HepG2 (cell line): ENCODE measurements at regions not wholly inside any gene's neighbourhood (a gene's known extent, or its start where the extent isn't known, plus 50 kb on each side); places are given as distances from the start of the nearest gene placed in this dataset.

Experiments used
- ATAC-seq: fragments of 200-7000 bp; cut with Tn5 transposase; 3 replicates; pipeline ENCODE4 v1.9.1; 2020; ENCODE audit warnings: mild to moderate bottlenecking, moderate library complexity
- BruUV-seq: library from RNA; stranded (reverse); fragments of 400-500 nt; replicated peaks from 2 replicates; lab custom pipeline; 2021; lab: Mats Ljungman, UMichigan
- CTCF ChIA-PET: fragments of 300-600 bp; formaldehyde crosslinking; extraction: SDS; loops from one replicate; lab custom pipeline; 2021; ENCODE audit warnings: low total read pairs, inconsistent platforms, low intra/inter-chr PET ratio; lab: Yijun Ruan, JAX
- POLR2A ChIA-PET: fragments of 350-600 bp; sonication (Branson Sonifier 250); formaldehyde crosslinking; loops from one replicate; lab custom pipeline; 2020; ENCODE audit warnings: antibody characterized with exemption, inconsistent platforms; lab: Yijun Ruan, JAX
- DNase-seq: peaks from one replicate; pipeline ENCODE4 v3.0.0-alpha.2; 2015; ENCODE audit warnings: low spot score
- FAIRE-seq: peaks from 3 replicates; lab custom pipeline; 2011; peaks lifted over from hg19 to GRCh38; lab: Jason Lieb, UNC
- H2AFZ ChIP-seq: one replicate; pipeline ENCODE4 v1.6.1; 2011; ENCODE audit warnings: low read length, inconsistent platforms
- H3K27ac ChIP-seq: fragments of 300-600 bp; 3 replicates; pipeline ENCODE4 v1.8.0; 2011; ENCODE audit warnings: mixed run types, mild to moderate bottlenecking, mixed read lengths, low read length, inconsistent platforms; ENCODE audit not compliant: insufficient read depth; ENCODE audit errors: extremely low read length
- H3K27me3 ChIP-seq, 2 experiments: fragments of 200-600 bp in 1 of 2; 2 replicates in 1 of 2; 3 replicates in 1 of 2; pipeline versions ENCODE4 v1.6.0 to v1.8.0; 2011; ENCODE audit warnings: low read length in 2 of 2, mild to moderate bottlenecking in 2 of 2, moderate library complexity in 2 of 2, inconsistent platforms in 1 of 2; ENCODE audit not compliant: insufficient read depth in 2 of 2, control insufficient read depth in 1 of 2
- H3K36me3 ChIP-seq, 2 experiments: fragments of 200-600 bp in 1 of 2; replicated peaks in 1 of 2; 2 replicates in 1 of 2; 3 replicates in 1 of 2; pipeline versions ENCODE4 v1.5.1 to v1.8.0; 2011; ENCODE audit warnings: low read length in 2 of 2, inconsistent platforms in 1 of 2; ENCODE audit not compliant: insufficient read depth in 2 of 2, control insufficient read depth in 1 of 2
- H3K4me1 ChIP-seq: 2 replicates; pipeline ENCODE4 v1.5.1; 2012; ENCODE audit warnings: low read length, inconsistent platforms; ENCODE audit not compliant: insufficient read depth
- H3K4me2 ChIP-seq: 2 replicates; pipeline ENCODE4 v1.6.0; 2011; ENCODE audit warnings: low read depth, low read length, inconsistent platforms
- H3K4me3 ChIP-seq, 3 experiments: fragments of 200-600 bp in 1 of 3; sonication (generic), shearing (Covaris generic) in 1 of 3; replicated peaks in 1 of 3; 2 replicates each; pipeline ENCODE4 v1.5.1; 2011 to 2016; ENCODE audit warnings: low read length in 3 of 3, inconsistent platforms in 2 of 3, low read depth in 2 of 3, mild to moderate bottlenecking in 2 of 3, control low read depth in 1 of 3, mixed read lengths in 1 of 3; ENCODE audit not compliant: insufficient read depth in 1 of 3
- H3K79me2 ChIP-seq: one replicate; pipeline ENCODE4 v1.6.1; 2011; ENCODE audit warnings: low read length, inconsistent platforms; ENCODE audit not compliant: insufficient read depth
- H3K9ac ChIP-seq: 2 replicates; pipeline ENCODE4 v1.6.0; 2011; ENCODE audit warnings: mild to moderate bottlenecking, low read depth, low read length, inconsistent platforms; ENCODE audit not compliant: insufficient read depth
- H3K9me3 ChIP-seq: 2 replicates; pipeline ENCODE4 v1.5.1; 2012; ENCODE audit warnings: mild to moderate bottlenecking, low read length
- H4K20me1 ChIP-seq: 2 replicates; pipeline ENCODE4 v1.6.0; 2011; ENCODE audit warnings: inconsistent platforms, mild to moderate bottlenecking, low read length, moderate library complexity; ENCODE audit not compliant: insufficient read depth
- HIC2 ChIP-seq: sonication (generic); formaldehyde crosslinking; IDR thresholded peaks from 2 replicates; pipeline ENCODE4 v1.9.0; 2022; ENCODE audit warnings: low read depth, missing genetic modification reagents
- HOXA3 ChIP-seq: sonication (generic); formaldehyde crosslinking; IDR thresholded peaks from 2 replicates; pipeline ENCODE4 v1.5.0; 2020; ENCODE audit warnings: missing genetic modification reagents
- IRX3 ChIP-seq: sonication (generic); formaldehyde crosslinking; IDR thresholded peaks from 2 replicates; pipeline ENCODE4 v1.8.1; 2023; ENCODE audit warnings: mild to moderate bottlenecking, low read depth, missing genetic modification reagents, borderline replicate concordance
- MTA1 ChIP-seq: sonication (generic); formaldehyde crosslinking; IDR thresholded peaks from 2 replicates; pipeline ENCODE4 v1.4.0; 2020; ENCODE audit warnings: missing genetic modification reagents, mild to moderate bottlenecking, borderline replicate concordance
- RBM22 ChIP-seq: fragments of 200-400 bp; formaldehyde crosslinking; optimal IDR thresholded peaks from 2 replicates; pipeline ENCODE3; 2017; ENCODE audit warnings: mild to moderate bottlenecking, low read length, moderate library complexity
- RBM39 ChIP-seq: fragments of 200-400 bp; formaldehyde crosslinking; IDR thresholded peaks from one replicate; pipeline ENCODE4 v1.6.1; 2018; ENCODE audit warnings: antibody characterized with exemption, mild to moderate bottlenecking, low read depth, low read length; ENCODE audit not compliant: poor library complexity, severe bottlenecking
- SSRP1 ChIP-seq: IDR thresholded peaks from 2 replicates; pipeline ENCODE4 v1.6.1; 2016; ENCODE audit warnings: control low read depth
- U2AF2 ChIP-seq: fragments of 200-400 bp; formaldehyde crosslinking; IDR thresholded peaks from 2 replicates; pipeline ENCODE4 v1.6.1; 2017; ENCODE audit warnings: low read depth, mild to moderate bottlenecking, low read length
- ZNF24 ChIP-seq: fragments of 450-650 bp; IDR thresholded peaks from 2 replicates; pipeline ENCODE4 v1.6.1; 2017; ENCODE audit warnings: antibody characterized with exemption, mild to moderate bottlenecking
- ZNF275 ChIP-seq: sonication (generic); formaldehyde crosslinking; IDR thresholded peaks from 2 replicates; pipeline ENCODE4 v1.8.0; 2022; ENCODE audit warnings: missing genetic modification reagents, mild to moderate bottlenecking, inconsistent platforms, borderline replicate concordance
- ZNF484 ChIP-seq: sonication (generic); formaldehyde crosslinking; IDR thresholded peaks from 2 replicates; pipeline ENCODE4 v1.5.1; 2020; ENCODE audit warnings: mild to moderate bottlenecking, low read depth, missing genetic modification reagents, borderline replicate concordance
- WGBS: methylation state at CpG from one replicate; pipeline ENCODE4 v1.1.6; 2017; ENCODE audit warnings: low lambda C conversion rate; 5-methylcytosine and 5-hydroxymethylcytosine counted together
- in situ Hi-C: cut with HindIII; loops from 2 replicates; pipeline ENCODE4 v1.10.0; 2017; ENCODE audit warnings: low pct_unique_long_range_greater_than_20kb; ENCODE audit not compliant: extremely low pct_ligation_motif_present
- intact Hi-C: fragments of 100-400 bp; cut with micrococcal nuclease; formaldehyde crosslinking; loops from one replicate; pipeline ENCODE4 v1.10.0; 2022; ENCODE audit not compliant: unreplicated experiment

- intact Hi-C loops = no loop called here
- 34% methylated on average over 6 of the region's 6 CpGs for WGBS
- no peaks in the 10 kb centered on the region for H3K36me3 ChIP-seq
- POLR2A ChIA-PET = no interaction called here
- H2AFZ ChIP-seq = no peak overlapping the region
- H3K9ac ChIP-seq = no peak overlapping the region
- no peaks in the 10 kb centered on the region for H3K9me3 ChIP-seq
- H3K27ac ChIP-seq = no peak overlapping the region
- H3K79me2 ChIP-seq = no peaks in the 10 kb centered on the region
- H3K4me1 ChIP-seq = no peaks in the 10 kb centered on the region
- no peaks in the 10 kb centered on the region for H3K27me3 ChIP-seq
- no peaks in the 10 kb centered on the region for H4K20me1 ChIP-seq
- no peak for DNase-seq
- in situ Hi-C loops = no loop called here
- TF ChIP-seq RBM22 (no peak), MTA1 (no peak), IRX3 (CRISPR knock-in tag) (no peak), HOXA3 (CRISPR knock-in tag) (no peak), U2AF2 (no peak), SSRP1 (CRISPR knock-in tag) (no peak)
- TF ChIP-seq, all 625 proteins: peak for 0
- BruUV-seq = no TSS peak
- no peak overlapping the region for H3K4me2 ChIP-seq
- H3K4me3 ChIP-seq = no peak overlapping the region
- FAIRE-seq (no peak), ATAC-seq (no peak)
- CTCF ChIA-PET = no interaction called here
Observed at GRCh38 chr14:56394826-56395530, 184.6 kb upstream of the TMEM260 start.

- H3K4me2 ChIP-seq = no peak overlapping the region
- 3% methylated on average over 3 of the region's 3 CpGs for WGBS
- no peaks in the 10 kb centered on the region for H4K20me1 ChIP-seq
- no peak overlapping the region for H3K27ac ChIP-seq
- intact Hi-C loops = no loop called here
- ATAC-seq (no peak), FAIRE-seq (no peak), DNase-seq (no peak)
- TF ChIP-seq RBM39 (no peak), ZNF275 (no peak), ZNF484 (CRISPR knock-in tag) (no peak), HIC2 (CRISPR knock-in tag) (no peak), ZNF24 (no peak)
- H3K36me3 ChIP-seq = no peaks in the 10 kb centered on the region
- 0 out of 2 replicates have a peak, but pooled peaks cover 4% of the 10 kb centered on the region for H3K9me3 ChIP-seq
- no peak overlapping the region for H3K4me3 ChIP-seq
- ChIA-PET POLR2A (no interaction called here), CTCF (no interaction called here)
- no peaks in the 10 kb centered on the region for H3K27me3 ChIP-seq
- H3K79me2 ChIP-seq = no peaks in the 10 kb centered on the region
- in situ Hi-C loops = no loop called here
- H3K9ac ChIP-seq = no peak overlapping the region
- BruUV-seq = no TSS peak
- no peak overlapping the region for H2AFZ ChIP-seq
- no peaks in the 10 kb centered on the region for H3K4me1 ChIP-seq
Observed at GRCh38 chr14:56400109-56400825, 179.3 kb upstream of the TMEM260 start.
